Right renal pelvis (tissue), 4 donors: ENCODE measurements at regions not wholly inside any gene's neighbourhood (a gene's known extent, or its start where the extent isn't known, plus 50 kb on each side); places are given as distances from the start of the nearest gene placed in this dataset.
"Not testable (repeated sequence)": the region's sequence is repeated elsewhere in the genome, so short reads cannot be mapped to it uniquely, and the experiment has no call there.

Experiments used
- DNase-seq, 4 donors: peaks; one replicate each; pipeline ENCODE4 v3.0.0-alpha.2; 2013; ENCODE audit warnings: low read depth in 4 of 4, low spot score in 3 of 4, missing footprints in 1 of 4

GRCh38 chr13:47708386-47708785 is 292.7 kb downstream of the SUCLA2 start:
- no peak for DNase-seq

DNA sequence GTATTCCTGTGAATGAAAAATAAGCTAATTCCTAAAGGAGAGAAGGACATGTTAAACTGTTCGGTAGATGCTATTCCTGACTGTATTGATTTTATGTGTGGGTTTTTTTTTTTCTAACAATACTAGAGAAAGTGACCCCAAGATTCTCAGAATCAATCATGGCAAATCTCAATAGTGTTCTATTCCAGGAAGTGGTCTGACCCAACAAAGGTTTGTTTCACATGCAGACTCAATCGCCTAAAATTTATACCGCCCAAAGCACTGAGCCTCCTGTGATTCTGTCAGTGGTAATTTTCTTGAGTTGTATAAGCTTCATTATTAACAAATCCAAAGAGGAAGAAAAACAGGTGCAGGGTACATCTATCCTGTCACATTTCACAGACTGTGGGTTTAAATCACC is 293.7 kb downstream of the SUCLA2 start:
- no peak for DNase-seq

DNA sequence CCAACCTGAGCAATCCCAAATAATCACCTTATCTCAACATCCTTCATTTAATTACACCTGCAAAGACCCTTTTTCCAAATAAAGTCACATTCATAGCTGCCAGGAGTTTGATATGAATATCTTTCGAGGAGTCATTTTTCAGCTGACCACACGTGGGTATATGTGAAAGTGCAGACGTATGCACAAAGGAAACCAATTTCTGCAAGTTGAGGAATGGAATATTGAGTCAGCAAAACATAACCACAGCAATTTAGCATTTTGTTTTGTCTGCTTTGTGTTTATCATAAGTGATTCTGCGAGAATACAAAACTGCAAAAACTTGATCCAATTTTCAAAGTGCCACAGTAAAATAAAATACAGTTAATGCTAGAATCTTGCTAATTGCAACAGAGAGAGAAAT is 295.9 kb downstream of the SUCLA2 start:
- no peak for DNase-seq

- DNase-seq: no peak
These were observed 304.4 kb downstream of the SUCLA2 start for GRCh38 chr13:47696674-47697073.

DNA sequence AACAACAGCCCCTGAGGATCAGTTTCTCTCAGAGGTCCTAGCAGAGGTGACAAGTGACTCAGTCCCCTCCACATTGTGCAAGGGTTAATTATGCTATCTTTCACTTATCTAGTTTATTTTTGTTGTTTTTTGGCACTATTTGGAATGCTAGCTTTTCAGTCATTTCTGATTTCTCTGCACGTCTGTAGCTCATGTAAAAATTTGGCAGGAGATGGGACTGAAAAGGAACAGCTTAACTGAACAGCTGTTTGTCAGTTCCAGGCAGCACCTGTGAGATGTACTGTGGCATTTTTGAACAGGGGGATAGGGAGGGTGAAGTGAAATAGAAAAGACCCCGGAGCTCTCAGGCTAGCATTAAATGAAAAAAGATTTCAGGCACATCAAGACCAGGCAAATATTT is 313.5 kb downstream of the SUCLA2 start:
- no peak for DNase-seq

DNA sequence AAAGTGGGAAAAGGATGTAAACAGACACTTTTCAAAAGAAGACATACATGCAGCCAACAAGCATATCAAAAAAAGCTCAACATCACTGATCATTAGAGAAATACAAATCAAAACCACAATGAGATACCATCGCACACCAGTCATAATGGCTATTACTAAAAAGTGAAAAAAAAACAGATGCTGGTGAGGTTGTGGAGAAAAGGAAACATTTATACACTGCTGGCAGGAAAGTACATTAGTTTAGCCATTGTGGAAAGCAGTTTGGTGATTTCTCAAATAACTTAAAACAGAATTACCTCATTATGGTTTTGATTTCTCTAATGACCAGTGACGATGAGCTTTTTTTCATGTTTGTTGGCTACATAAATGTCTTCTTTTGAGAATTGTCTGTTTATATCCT is 315.9 kb downstream of the SUCLA2 start:
- DNase-seq: not testable (repeated sequence)

- no peak for DNase-seq
These were observed 320.3 kb downstream of the SUCLA2 start for GRCh38 chr13:47680748-47681147.

- DNase-seq: no peak
These were observed 321.7 kb downstream of the SUCLA2 start for GRCh38 chr13:47679401-47679800.

DNA sequence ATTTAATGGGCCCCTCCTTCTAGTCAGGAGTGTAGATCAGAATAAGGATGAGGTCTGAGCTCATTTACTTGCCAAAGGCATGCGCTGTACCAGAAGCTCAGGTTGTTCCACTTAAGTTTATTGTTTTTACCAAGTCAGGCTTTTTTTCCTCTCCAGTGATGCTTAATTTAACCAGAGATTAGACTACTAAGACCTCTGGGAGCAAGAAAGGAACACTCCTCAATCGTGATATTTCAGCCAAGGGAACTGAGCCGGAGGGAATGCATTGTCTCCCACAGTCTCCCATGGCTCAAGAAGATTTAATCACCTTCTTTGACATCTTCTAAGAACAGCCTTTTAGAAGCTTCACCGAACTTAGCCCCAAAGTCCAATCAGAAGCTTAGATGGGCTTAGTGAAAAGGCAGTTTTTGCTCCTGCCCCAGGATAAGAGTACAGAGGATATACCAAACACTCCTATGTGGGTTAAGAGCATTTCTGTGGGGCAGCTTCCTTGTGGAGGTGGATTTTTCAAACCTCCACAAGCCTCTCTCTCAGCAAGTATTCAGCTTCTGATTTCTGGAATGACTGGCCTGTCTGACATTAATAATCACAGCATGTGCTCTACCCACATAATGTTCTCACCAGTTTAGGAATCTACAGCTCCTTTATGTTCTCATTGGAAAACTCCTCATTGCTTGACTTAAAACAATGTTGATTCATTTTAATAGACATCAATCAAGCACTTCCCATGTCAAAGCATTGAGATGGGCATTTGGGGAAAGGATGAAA is 322.7 kb downstream of the SUCLA2 start:
- DNase-seq: no peak

DNA sequence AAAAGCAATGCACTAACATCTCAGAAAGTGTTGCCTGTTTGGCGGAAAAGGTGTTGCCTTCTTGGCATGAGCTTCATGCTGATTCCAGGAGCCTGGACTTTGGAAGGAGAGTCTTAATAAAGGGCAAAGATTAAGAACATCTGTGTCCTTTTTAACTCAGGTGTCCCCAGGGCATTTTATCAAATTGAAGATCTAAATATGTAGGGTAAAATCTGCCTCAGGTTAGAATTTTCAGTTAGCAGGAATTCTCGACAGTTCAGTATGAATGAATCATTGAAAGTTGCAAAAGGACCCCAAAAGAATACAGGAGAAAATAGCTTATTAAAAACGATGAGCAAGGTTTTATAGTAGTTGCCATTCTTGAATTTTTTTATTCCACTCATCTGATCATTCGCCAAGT is 325.2 kb downstream of the SUCLA2 start:
- no peak for DNase-seq

- DNase-seq: no peak
These were observed 327.8 kb downstream of the SUCLA2 start for GRCh38 chr13:47673009-47673850.

GRCh38 chr13:47672245-47673008 is 328.6 kb downstream of the SUCLA2 start:
- DNase-seq: no peak

DNA sequence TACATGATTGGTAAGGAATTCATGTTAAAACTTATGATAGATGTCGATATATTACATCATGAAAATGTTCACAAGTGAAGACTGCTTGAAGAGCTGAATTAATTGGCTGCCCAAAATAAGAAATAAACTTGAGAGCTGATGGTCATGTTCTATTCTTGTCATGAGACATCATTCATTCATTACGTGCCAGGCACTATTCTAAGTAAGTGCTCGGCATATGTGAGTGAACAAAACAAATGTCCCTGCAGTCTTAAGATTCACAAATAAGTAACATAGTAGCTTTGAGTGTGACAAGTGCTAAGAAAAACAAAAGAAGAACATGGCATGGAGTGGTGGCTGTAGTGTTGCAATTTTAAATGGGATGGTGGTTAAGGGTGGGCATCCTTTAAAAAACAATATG is 329.3 kb downstream of the SUCLA2 start:
- DNase-seq: no peak

DNA sequence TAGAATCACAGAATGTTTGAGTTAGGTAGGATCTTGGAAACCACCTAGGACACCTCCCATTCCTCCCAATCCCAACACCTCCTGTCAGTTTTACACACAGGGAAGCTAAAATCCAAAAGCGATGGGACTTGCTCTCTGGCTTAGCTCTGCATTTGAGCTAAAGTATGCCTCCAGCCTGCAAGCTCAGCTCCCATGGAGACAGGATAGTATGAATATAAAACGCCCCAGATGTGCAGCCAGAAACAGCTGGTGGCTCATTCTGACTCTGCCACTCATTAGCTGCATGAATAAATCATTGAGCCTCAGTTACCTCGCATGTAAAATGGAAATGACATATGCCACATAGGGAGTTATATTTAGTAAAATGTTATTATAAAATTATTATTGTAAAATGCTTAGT is 336.0 kb downstream of the SUCLA2 start:
- no peak for DNase-seq

GRCh38 chr13:47661076-47661475 is 340.0 kb downstream of the SUCLA2 start:
- DNase-seq: no peak

DNA sequence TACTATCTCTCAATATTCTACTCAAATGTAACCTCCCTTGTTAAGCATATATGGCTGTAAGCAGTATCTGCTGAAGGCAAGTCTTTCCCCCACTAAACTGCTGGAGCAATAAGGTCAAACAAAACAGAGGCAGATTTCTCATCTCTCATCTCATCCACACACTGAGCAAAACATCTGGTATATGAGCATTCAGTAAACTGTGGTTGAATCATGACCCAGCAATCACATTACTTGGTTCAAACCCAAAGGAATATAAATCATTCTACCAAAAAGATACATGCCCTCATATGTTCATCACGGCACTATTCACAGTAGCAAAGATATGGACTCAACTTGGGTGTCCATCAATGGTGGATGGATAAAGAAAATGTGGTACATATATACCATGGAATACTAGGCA is 344.4 kb downstream of the SUCLA2 start:
- no peak for DNase-seq

GRCh38 chr13:47650209-47650608 is 350.9 kb downstream of the SUCLA2 start:
- DNase-seq: no peak

DNA sequence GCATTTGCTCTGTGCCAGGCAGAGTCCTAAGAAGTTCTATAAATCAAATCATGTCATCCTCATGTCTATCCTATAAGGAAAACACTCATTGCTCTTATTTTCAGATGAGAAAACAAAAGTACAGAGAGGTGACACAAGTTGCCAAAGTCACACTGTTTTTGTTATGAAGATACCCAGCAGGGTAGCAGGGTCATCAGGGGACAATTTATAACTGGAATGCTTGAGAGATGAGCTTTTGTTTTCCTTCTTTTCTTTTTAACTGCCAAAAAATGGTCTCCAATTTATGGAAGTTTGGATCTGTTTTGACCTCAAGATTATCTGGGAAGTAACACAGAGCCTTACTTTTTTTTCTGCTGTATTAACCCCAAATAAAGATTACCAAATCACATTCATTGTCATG is 354.1 kb downstream of the SUCLA2 start:
- DNase-seq: no peak

GRCh38 chr13:47646298-47646697 is 354.8 kb downstream of the SUCLA2 start:
- no peak for DNase-seq

- DNase-seq: no peak
These were observed 361.2 kb downstream of the SUCLA2 start for GRCh38 chr13:47639738-47640447.

DNA sequence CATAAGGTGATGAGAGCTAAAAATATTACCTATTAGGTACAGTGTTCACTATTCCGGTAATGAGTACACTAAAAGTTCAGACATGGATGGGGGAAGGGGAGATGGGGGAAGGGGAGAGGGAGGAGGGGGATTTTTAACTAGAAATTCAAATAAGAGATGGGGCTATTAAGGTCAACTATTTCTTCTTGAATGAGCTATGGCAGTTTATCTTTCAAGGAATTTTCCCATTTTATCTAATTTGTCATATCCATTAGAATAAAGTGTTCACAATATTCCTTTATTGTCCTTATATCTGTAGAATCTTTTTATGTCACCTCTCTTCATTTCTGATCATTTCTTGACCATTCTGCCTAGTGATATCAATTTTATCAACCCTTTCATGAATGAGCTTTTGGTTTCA is 362.4 kb downstream of the SUCLA2 start:
- DNase-seq: no peak
